ENCODE measurements at regions not wholly inside any gene's neighbourhood (a gene's known extent, or its start where the extent isn't known, plus 50 kb on each side); places are given as distances from the start of the nearest gene placed in this dataset.

GRCh38 chrX:8916697-8917096 lies 115.5 kb upstream of the FAM9A start:
- Histone ChIP-seq H3K36me3 (ENCODE audit: control insufficient read depth, insufficient read depth, low read length) (no peaks in the 10 kb centered on the region), H3K27ac (ENCODE audit: low read length) (no peak overlapping the region), H3K27me3 (ENCODE audit: control insufficient read depth, insufficient read depth, low read length) (peaks cover 13% of the 10 kb centered on the region), H3K9me3 (replicated peaks; ENCODE audit: control insufficient read depth, low read depth, low read length) (no peaks in the 10 kb centered on the region), H3K4me3 (ENCODE audit: low read length) (no peak overlapping the region), H3K4me1 (ENCODE audit: control insufficient read depth, insufficient read depth, low read length) (peaks cover 22% of the 10 kb centered on the region)
- no CpG with 5 or more reads among the region's 1 CpG for WGBS (ENCODE audit: insufficient coverage)
- no peak for DNase-seq

GRCh38 chrX:8914681-8915080 lies 113.5 kb upstream of the FAM9A start:
- Histone ChIP-seq H3K27me3 (ENCODE audit: control insufficient read depth, insufficient read depth, low read length) (peaks cover 15% of the 10 kb centered on the region), H3K4me3 (ENCODE audit: low read length) (no peak overlapping the region), H3K36me3 (ENCODE audit: control insufficient read depth, insufficient read depth, low read length) (no peaks in the 10 kb centered on the region), H3K27ac (ENCODE audit: low read length) (peak overlapping the region; percentile 79), H3K9me3 (replicated peaks; ENCODE audit: control insufficient read depth, low read depth, low read length) (no peaks in the 10 kb centered on the region), H3K4me1 (ENCODE audit: control insufficient read depth, insufficient read depth, low read length) (peaks cover 22% of the 10 kb centered on the region)
- peak; percentile 73 for DNase-seq
- no CpG with 5 or more reads among the region's 4 CpGs for WGBS (ENCODE audit: insufficient coverage)

- Histone ChIP-seq H3K27me3 (ENCODE audit: control insufficient read depth, insufficient read depth, low read length) (peaks cover 9% of the 10 kb centered on the region), H3K9me3 (replicated peaks; ENCODE audit: control insufficient read depth, low read depth, low read length) (no peaks in the 10 kb centered on the region), H3K4me1 (ENCODE audit: control insufficient read depth, insufficient read depth, low read length) (peaks cover 22% of the 10 kb centered on the region), H3K27ac (ENCODE audit: low read length) (peak overlapping the region; percentile 79), H3K36me3 (ENCODE audit: control insufficient read depth, insufficient read depth, low read length) (no peaks in the 10 kb centered on the region), H3K4me3 (ENCODE audit: low read length) (no peak overlapping the region)
- WGBS (ENCODE audit: insufficient coverage) = 25% methylated on average over 3 of the region's 6 CpGs
- peak; percentile 97 for DNase-seq
These were observed 112.6 kb upstream of the FAM9A start for GRCh38 chrX:8913655-8914409.

- Histone ChIP-seq H3K4me3 (ENCODE audit: low read length) (no peak overlapping the region), H3K9me3 (replicated peaks; ENCODE audit: control insufficient read depth, low read depth, low read length) (no peaks in the 10 kb centered on the region), H3K36me3 (ENCODE audit: control insufficient read depth, insufficient read depth, low read length) (no peaks in the 10 kb centered on the region), H3K4me1 (ENCODE audit: control insufficient read depth, insufficient read depth, low read length) (peaks cover 1% of the 10 kb centered on the region), H3K27me3 (ENCODE audit: control insufficient read depth, insufficient read depth, low read length) (peaks cover 9% of the 10 kb centered on the region), H3K27ac (ENCODE audit: low read length) (no peak overlapping the region)
- WGBS (ENCODE audit: insufficient coverage) = no CpG with 5 or more reads among the region's 2 CpGs
- DNase-seq = no peak
These were observed 106.5 kb upstream of the FAM9A start for GRCh38 chrX:8907688-8908087.

- Histone ChIP-seq H3K27ac (ENCODE audit: low read length) (no peak overlapping the region), H3K36me3 (ENCODE audit: control insufficient read depth, insufficient read depth, low read length) (no peaks in the 10 kb centered on the region), H3K27me3 (ENCODE audit: control insufficient read depth, insufficient read depth, low read length) (peaks cover 8% of the 10 kb centered on the region), H3K4me3 (ENCODE audit: low read length) (no peak overlapping the region), H3K4me1 (ENCODE audit: control insufficient read depth, insufficient read depth, low read length) (no peaks in the 10 kb centered on the region), H3K9me3 (replicated peaks; ENCODE audit: control insufficient read depth, low read depth, low read length) (no peaks in the 10 kb centered on the region)
- DNase-seq = peak; percentile 27
- WGBS (ENCODE audit: insufficient coverage) = 80% methylated on average over 7 of the region's 9 CpGs
These were observed 105.2 kb upstream of the FAM9A start for GRCh38 chrX:8906299-8906938.

GRCh38 chrX:8897259-8897658 lies 96.1 kb upstream of the FAM9A start:
- WGBS (ENCODE audit: insufficient coverage) = no CpG with 5 or more reads among the region's 4 CpGs
- no peaks in the 10 kb centered on the region for H3K4me1 ChIP-seq (ENCODE audit: control insufficient read depth, insufficient read depth, low read length)
- no peaks in the 10 kb centered on the region for H3K36me3 ChIP-seq (ENCODE audit: control insufficient read depth, insufficient read depth, low read length)
- peak; percentile 17 for DNase-seq
- no peak overlapping the region for H3K4me3 ChIP-seq (ENCODE audit: low read length)
- peaks cover 4% of the 10 kb centered on the region for H3K9me3 ChIP-seq (replicated peaks; ENCODE audit: control insufficient read depth, low read depth, low read length)
- peaks cover 7% of the 10 kb centered on the region for H3K27me3 ChIP-seq (ENCODE audit: control insufficient read depth, insufficient read depth, low read length)
- H3K27ac ChIP-seq (ENCODE audit: low read length) = no peak overlapping the region

- Histone ChIP-seq H3K4me3 (ENCODE audit: low read length) (no peak overlapping the region), H3K27me3 (ENCODE audit: control insufficient read depth, insufficient read depth, low read length) (peaks cover 2% of the 10 kb centered on the region), H3K27ac (ENCODE audit: low read length) (no peak overlapping the region), H3K4me1 (ENCODE audit: control insufficient read depth, insufficient read depth, low read length) (no peaks in the 10 kb centered on the region), H3K36me3 (ENCODE audit: control insufficient read depth, insufficient read depth, low read length) (no peaks in the 10 kb centered on the region), H3K9me3 (replicated peaks; ENCODE audit: control insufficient read depth, low read depth, low read length) (peaks cover 9% of the 10 kb centered on the region)
- DNase-seq = no peak
- WGBS (ENCODE audit: insufficient coverage) = 67% methylated on average over 1 of the region's 1 CpG
These were observed 89.6 kb upstream of the FAM9A start for GRCh38 chrX:8890794-8891193.

GRCh38 chrX:8887004-8887403 lies 85.8 kb upstream of the FAM9A start:
- Histone ChIP-seq H3K4me3 (ENCODE audit: low read length) (no peak overlapping the region), H3K36me3 (ENCODE audit: control insufficient read depth, insufficient read depth, low read length) (no peaks in the 10 kb centered on the region), H3K27ac (ENCODE audit: low read length) (no peak overlapping the region), H3K4me1 (ENCODE audit: control insufficient read depth, insufficient read depth, low read length) (no peaks in the 10 kb centered on the region), H3K27me3 (ENCODE audit: control insufficient read depth, insufficient read depth, low read length) (peaks cover 7% of the 10 kb centered on the region), H3K9me3 (replicated peaks; ENCODE audit: control insufficient read depth, low read depth, low read length) (peaks cover 4% of the 10 kb centered on the region)
- WGBS (ENCODE audit: insufficient coverage) = 29% methylated on average over 3 of the region's 3 CpGs
- DNase-seq = no peak

GRCh38 chrX:8879750-8880149 lies 78.6 kb upstream of the FAM9A start:
- Histone ChIP-seq H3K27me3 (ENCODE audit: control insufficient read depth, insufficient read depth, low read length) (peaks cover 12% of the 10 kb centered on the region), H3K4me3 (ENCODE audit: low read length) (no peak overlapping the region)

GRCh38 chrX:8873956-8874355 lies 72.8 kb upstream of the FAM9A start:
- H3K36me3 ChIP-seq (ENCODE audit: control insufficient read depth, insufficient read depth, low read length) = no peaks in the 10 kb centered on the region
- H3K27ac ChIP-seq (ENCODE audit: low read length) = no peak overlapping the region
- no peaks in the 10 kb centered on the region for H3K9me3 ChIP-seq (replicated peaks; ENCODE audit: control insufficient read depth, low read depth, low read length)
- H3K27me3 ChIP-seq (ENCODE audit: control insufficient read depth, insufficient read depth, low read length) = peaks cover 18% of the 10 kb centered on the region
- no peak overlapping the region for H3K4me3 ChIP-seq (ENCODE audit: low read length)
- WGBS (ENCODE audit: insufficient coverage) = 47% methylated on average over 3 of the region's 3 CpGs
- DNase-seq = no peak
- no peaks in the 10 kb centered on the region for H3K4me1 ChIP-seq (ENCODE audit: control insufficient read depth, insufficient read depth, low read length)

More at GRCh38 chrX:8879750-8880149, 78.6 kb upstream of the FAM9A start:
- Histone ChIP-seq H3K9me3 (replicated peaks; ENCODE audit: control insufficient read depth, low read depth, low read length) (no peaks in the 10 kb centered on the region), H3K4me1 (ENCODE audit: control insufficient read depth, insufficient read depth, low read length) (no peaks in the 10 kb centered on the region), H3K27ac (ENCODE audit: low read length) (no peak overlapping the region), H3K36me3 (ENCODE audit: control insufficient read depth, insufficient read depth, low read length) (no peaks in the 10 kb centered on the region)
- 38% methylated on average over 4 of the region's 4 CpGs for WGBS (ENCODE audit: insufficient coverage)
- DNase-seq = no peak
